Lung (tissue), 11 donors: ENCODE measurements at regions not wholly inside any gene's neighbourhood (a gene's known extent, or its start where the extent isn't known, plus 50 kb on each side); places are given as distances from the start of the nearest gene placed in this dataset.

Experiments
- ATAC-seq: fragments of 200-7000 bp; cut with Tn5 transposase; one replicate; pipeline ENCODE4 v1.9.1; 2020; ENCODE audit warnings: moderate number of reproducible peaks; ENCODE audit not compliant: insufficient read depth, low FRiP score
- DNase-seq, 3 donors: peaks; one replicate each; pipeline ENCODE4 v3.0.0-alpha.2; 2013 to 2017
- H3K27ac ChIP-seq, 2 donors: one replicate each; pipeline ENCODE4 v1.5.1; 2013; ENCODE audit warnings: mild to moderate bottlenecking in 2 of 2, moderate library complexity in 2 of 2, control low read depth in 1 of 2, inconsistent platforms in 1 of 2, low read depth in 1 of 2, low read length in 1 of 2
- H3K27me3 ChIP-seq, 3 donors: one replicate each; pipeline ENCODE4 v1.5.1; 2013; ENCODE audit warnings: low read length in 2 of 3; ENCODE audit not compliant: control insufficient read depth in 3 of 3, insufficient read depth in 3 of 3
- H3K36me3 ChIP-seq, 4 donors: one replicate each; pipeline ENCODE4 v1.5.1; 2013; ENCODE audit warnings: low read length in 4 of 4, mild to moderate bottlenecking in 1 of 4, moderate library complexity in 1 of 4; ENCODE audit not compliant: control insufficient read depth in 4 of 4, insufficient read depth in 4 of 4
- H3K4me1 ChIP-seq, 5 donors: one replicate each; pipeline ENCODE4 v1.5.1; 2013; ENCODE audit warnings: low read length in 5 of 5, mild to moderate bottlenecking in 2 of 5, moderate library complexity in 1 of 5; ENCODE audit not compliant: control insufficient read depth in 5 of 5, insufficient read depth in 5 of 5
- H3K4me3 ChIP-seq: one replicate; pipeline ENCODE4 v1.5.1; 2013; ENCODE audit warnings: mild to moderate bottlenecking, control low read depth, moderate library complexity
- H3K9ac ChIP-seq, 2 donors: one replicate each; pipeline ENCODE4 v1.5.1; 2013; ENCODE audit warnings: low read length in 2 of 2, control low read depth in 1 of 2; ENCODE audit not compliant: insufficient read depth in 1 of 2
- H3K9me3 ChIP-seq, 4 donors: one replicate each; pipeline ENCODE4 v1.5.1; 2013; ENCODE audit warnings: low read length in 3 of 4, mild to moderate bottlenecking in 1 of 4, moderate library complexity in 1 of 4; ENCODE audit not compliant: control insufficient read depth in 4 of 4, insufficient read depth in 3 of 4
- CTCF ChIP-seq: IDR thresholded peaks from 2 replicates; pipeline ENCODE4 v1.5.1; 2012; ENCODE audit warnings: mild to moderate bottlenecking; ENCODE audit errors: control extremely low read depth, extremely low read depth
- WGBS, 2 donors: extraction: QIAGEN DNeasy Blood & Tissue Kit; methylation state at CpG; one replicate each; pipeline ENCODE4 v1.1.7; 2013; 5-methylcytosine and 5-hydroxymethylcytosine counted together
- donor health status: control.
- donor health status: control.
- donor health status: Bipolar disorder and iron deficiency.
- donor health status: healthy.
- donor health status: DM: yes; HTN: yes; CAD: no.

GRCh38 chr3:147615035-147615434 lies 205.9 kb downstream of the ZIC1 start:
- H3K4me1 ChIP-seq, result peaks cover 0 to 2% (median 0%) of the 10 kb centered on the region in 5 donors
- DNase-seq, result peak in 2 of 3 donors; percentile 15 to 16
- H3K9ac ChIP-seq, result no peak overlapping the region
- H3K4me3 ChIP-seq, result no peak overlapping the region
- H3K27me3 ChIP-seq, result peaks cover 0 to 3% (median 0%) of the 10 kb centered on the region in 3 donors
- no peak for TF ChIP-seq CTCF
- H3K27ac ChIP-seq, result no peak overlapping the region
- no peaks in the 10 kb centered on the region for H3K9me3 ChIP-seq
- H3K36me3 ChIP-seq, result no peaks in the 10 kb centered on the region
- 74 to 80% methylated on average over 4 of the region's 4 CpGs for WGBS, 2 donors
- no peak for ATAC-seq

- Histone ChIP-seq H3K9me3 (no peaks in the 10 kb centered on the region), H3K9ac (no peak overlapping the region), H3K4me1 (peaks cover 0 to 4% (median 0%) of the 10 kb centered on the region in 5 donors), H3K27ac (no peak overlapping the region), H3K4me3 (no peak overlapping the region), H3K36me3 (no peaks in the 10 kb centered on the region), H3K27me3 (peaks cover 0 to 3% (median 0%) of the 10 kb centered on the region in 3 donors)
- WGBS, 2 donors, result 11% methylated on average over 2 of the region's 2 CpGs
- peak in 2 of 3 donors; percentile 22 to 43 for DNase-seq
- no peak for ATAC-seq
- no peak for TF ChIP-seq CTCF
Measured at GRCh38 chr3:147616998-147617619, 207.9 kb downstream of the ZIC1 start.

- H3K4me3 ChIP-seq, result no peak overlapping the region
- no peaks in the 10 kb centered on the region for H3K36me3 ChIP-seq
- WGBS, 2 donors, result 53 to 56% methylated on average over 4 of the region's 4 CpGs
- DNase-seq (no peak), ATAC-seq (no peak)
- no peak for TF ChIP-seq CTCF
- H3K27ac ChIP-seq, result no peak overlapping the region
- peaks cover 0 to 3% (median 0%) of the 10 kb centered on the region in 3 donors for H3K27me3 ChIP-seq
- no peak overlapping the region for H3K9ac ChIP-seq
- peaks cover 0 to 4% (median 0%) of the 10 kb centered on the region in 5 donors for H3K4me1 ChIP-seq
- H3K9me3 ChIP-seq, result no peaks in the 10 kb centered on the region
Measured at GRCh38 chr3:147618691-147619090, 209.5 kb downstream of the ZIC1 start.
